OCI-LY7 (cell line): ENCODE measurements at regions not wholly inside any gene's neighbourhood (a gene's known extent, or its start where the extent isn't known, plus 50 kb on each side); places are given as distances from the start of the nearest gene placed in this dataset.

ENCODE experiments used
- EZH2phosphoT487 ChIP-seq: fragments of 200-600 bp; sonication (generic); IDR thresholded peaks from 2 replicates; pipeline ENCODE4 v1.6.1; 2018; ENCODE audit warnings: low read depth, borderline replicate concordance, mild to moderate bottlenecking, mixed run types, antibody characterized with exemption, low read length, moderate library complexity, mixed read lengths
- TF ChIP-seq, protein P1 (sequence below): fragments of 200-600 bp; sonication (generic); conservative IDR thresholded peaks from 2 replicates; pipeline ENCODE4 v1.5.1; 2014; ENCODE audit warnings: mild to moderate bottlenecking, antibody characterized with exemption, low read length, moderate library complexity, mixed read lengths

DNA sequence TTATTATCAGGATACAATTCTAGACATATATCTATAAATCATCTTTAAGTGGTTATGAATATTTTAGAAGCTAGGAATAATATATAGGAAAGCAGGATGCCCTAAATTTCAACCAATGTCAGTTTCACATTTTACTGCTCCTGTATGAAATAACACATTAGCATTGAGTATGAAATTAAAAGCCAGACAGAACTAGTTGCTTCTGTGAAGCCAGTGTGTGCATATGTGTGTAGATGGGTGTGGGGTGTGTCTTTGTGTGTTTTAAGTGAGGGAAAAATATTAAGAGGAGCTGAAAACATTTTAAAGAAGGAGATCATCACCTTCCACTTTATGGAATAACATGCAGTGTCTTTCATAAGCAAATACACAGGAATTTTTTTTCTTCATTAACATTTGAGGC is 271.4 kb upstream of the RORA start:
- TF ChIP-seq, protein P1, sequence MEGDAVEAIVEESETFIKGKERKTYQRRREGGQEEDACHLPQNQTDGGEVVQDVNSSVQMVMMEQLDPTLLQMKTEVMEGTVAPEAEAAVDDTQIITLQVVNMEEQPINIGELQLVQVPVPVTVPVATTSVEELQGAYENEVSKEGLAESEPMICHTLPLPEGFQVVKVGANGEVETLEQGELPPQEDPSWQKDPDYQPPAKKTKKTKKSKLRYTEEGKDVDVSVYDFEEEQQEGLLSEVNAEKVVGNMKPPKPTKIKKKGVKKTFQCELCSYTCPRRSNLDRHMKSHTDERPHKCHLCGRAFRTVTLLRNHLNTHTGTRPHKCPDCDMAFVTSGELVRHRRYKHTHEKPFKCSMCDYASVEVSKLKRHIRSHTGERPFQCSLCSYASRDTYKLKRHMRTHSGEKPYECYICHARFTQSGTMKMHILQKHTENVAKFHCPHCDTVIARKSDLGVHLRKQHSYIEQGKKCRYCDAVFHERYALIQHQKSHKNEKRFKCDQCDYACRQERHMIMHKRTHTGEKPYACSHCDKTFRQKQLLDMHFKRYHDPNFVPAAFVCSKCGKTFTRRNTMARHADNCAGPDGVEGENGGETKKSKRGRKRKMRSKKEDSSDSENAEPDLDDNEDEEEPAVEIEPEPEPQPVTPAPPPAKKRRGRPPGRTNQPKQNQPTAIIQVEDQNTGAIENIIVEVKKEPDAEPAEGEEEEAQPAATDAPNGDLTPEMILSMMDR = no peak
- TF ChIP-seq EZH2phosphoT487 = no peak
